GM19328 (cell line): ENCODE measurements at regions not wholly inside any gene's neighbourhood (a gene's known extent, or its start where the extent isn't known, plus 50 kb on each side); places are given as distances from the start of the nearest gene placed in this dataset.

Source experiments
- ATAC-seq: cut with Tn5 transposase; IDR thresholded peaks from one replicate; pipeline ENCODE4 v1.9.1; 2021; ENCODE audit warnings: mild to moderate bottlenecking, moderate library complexity; ENCODE audit not compliant: unreplicated experiment

- no peak for ATAC-seq
Measured at GRCh38 chr3:163132111-163132510, 1635.5 kb downstream of the OTOL1 start.

DNA sequence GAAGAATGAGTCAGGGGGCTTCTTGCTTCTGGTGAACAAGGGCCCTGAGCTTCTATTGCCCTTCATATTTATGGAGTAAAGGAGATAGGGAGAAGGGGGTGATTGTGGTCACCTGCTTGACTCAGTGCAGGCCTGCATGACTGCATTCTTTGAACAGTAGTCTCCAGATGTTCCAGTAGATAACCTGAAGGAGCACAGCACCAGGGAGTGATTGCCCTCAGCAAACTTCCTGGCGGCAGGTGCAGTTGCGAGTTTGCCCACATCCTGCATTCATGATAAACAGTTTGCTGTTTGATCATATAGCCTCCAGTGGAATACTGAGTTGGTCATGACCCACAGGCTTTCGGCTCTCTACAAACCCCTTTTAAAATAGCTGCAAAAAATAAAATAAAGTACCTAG lies 1632.7 kb downstream of the OTOL1 start:
- no peak for ATAC-seq

- ATAC-seq = no peak
Measured at GRCh38 chr3:163126115-163126514, 1629.5 kb downstream of the OTOL1 start.
